HuH-7 (cell line): ENCODE measurements at regions not wholly inside any gene's neighbourhood (a gene's known extent, or its start where the extent isn't known, plus 50 kb on each side); places are given as distances from the start of the nearest gene placed in this dataset.

ENCODE experiments used
- DNase-seq: peaks from one replicate; pipeline ENCODE4 v3.0.0; 2011; ENCODE audit warnings: low spot score

DNA sequence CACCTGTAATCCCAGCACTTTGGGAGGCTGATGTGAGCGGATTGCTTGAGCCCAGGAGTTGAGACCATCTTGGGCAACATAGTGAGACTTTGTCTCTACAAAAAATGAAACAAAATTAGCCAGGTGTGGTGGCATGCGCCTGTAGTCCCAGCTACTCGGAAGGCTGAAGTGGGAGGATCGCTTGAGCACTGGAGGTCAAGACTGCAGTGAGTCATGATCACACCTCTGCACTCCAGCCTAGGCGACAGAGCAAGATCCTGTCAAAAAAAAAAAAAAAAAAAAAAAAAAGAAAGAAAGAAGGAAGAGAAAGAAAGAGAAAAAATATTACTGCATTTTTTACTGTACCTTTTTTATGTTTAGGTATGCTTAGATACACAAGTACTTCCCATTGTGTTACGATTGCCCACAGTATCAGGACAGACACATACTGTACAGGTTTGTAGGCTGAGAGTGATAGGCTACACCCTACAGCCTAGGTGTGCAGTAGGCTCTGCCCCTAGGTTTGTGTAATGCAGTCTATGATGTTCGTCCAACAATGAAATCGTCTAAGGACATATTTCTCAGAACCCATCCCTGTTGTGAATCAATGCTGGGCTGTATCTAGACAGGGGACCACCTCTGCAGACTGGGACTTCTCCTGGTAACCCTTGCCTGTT lies 160.4 kb upstream of the PWP1 start:
- DNase-seq: no peak

DNA sequence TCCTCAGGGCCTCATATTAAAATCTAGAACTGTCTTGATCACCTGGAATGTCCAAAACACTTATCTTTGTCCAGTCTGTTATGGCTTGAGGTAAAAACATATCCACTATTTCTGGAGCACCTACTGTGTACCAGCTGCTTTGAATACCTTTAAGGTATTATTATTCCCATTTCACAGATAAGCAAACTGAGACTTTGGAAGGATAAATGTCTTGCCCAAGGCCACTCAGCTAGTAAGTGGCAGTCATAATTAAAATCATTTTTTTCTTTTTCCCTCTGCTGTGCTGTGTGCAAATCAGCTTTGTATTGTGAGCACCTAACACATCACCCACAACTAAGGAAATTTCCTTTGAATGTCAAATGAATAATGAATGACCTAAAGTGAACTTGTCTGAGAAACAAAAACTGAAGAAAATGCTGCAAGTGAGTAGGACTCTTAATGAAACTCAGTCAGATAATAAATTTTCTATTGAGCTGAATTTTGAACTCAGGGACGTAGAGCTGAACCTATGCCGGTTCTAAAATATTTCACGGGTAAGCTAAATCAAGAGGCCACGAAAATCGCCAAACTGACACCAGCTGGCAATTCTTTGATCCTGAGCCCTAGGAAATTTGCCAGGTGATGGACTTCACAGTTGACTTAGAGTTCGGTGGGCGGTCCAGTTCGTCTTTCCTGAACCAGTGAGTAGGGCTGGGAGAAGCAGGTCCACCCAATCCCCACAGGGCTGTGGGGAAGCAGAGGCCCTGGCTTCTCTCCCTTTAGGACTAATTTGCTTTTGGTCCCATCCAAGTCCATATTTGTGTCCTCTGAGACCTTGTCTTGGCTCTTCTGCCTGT lies 159.7 kb upstream of the PWP1 start:
- no peak for DNase-seq

DNA sequence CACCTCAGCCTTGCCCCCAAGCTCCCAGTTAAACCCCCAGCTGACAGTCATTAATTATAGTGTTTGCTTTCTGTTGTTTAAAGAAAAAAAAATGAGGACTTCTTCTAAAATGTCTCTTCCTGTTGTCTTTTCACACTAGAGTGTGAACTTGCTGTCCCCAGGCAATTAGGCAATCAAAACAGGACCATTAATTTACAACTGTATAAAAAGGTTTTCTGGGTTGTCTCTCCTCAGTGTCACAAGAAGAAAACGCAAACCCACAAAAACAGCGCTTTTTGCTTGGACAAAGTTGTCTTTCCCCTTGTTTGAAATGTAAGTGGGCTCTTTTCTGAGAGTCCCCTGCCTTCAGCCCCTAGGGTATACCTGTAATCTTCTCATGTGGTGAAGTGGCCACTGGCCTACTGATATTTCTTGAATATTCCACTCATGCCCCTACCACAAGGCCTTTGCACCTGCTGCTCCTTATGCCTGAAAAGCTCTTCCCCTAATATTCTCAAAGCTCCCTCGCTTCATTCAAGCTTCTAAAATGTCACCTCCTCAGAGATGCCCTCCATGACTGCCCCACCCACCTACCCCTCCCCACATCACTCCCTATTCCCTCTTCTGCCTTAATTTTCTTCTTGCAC lies 158.9 kb upstream of the PWP1 start:
- no peak for DNase-seq

DNA sequence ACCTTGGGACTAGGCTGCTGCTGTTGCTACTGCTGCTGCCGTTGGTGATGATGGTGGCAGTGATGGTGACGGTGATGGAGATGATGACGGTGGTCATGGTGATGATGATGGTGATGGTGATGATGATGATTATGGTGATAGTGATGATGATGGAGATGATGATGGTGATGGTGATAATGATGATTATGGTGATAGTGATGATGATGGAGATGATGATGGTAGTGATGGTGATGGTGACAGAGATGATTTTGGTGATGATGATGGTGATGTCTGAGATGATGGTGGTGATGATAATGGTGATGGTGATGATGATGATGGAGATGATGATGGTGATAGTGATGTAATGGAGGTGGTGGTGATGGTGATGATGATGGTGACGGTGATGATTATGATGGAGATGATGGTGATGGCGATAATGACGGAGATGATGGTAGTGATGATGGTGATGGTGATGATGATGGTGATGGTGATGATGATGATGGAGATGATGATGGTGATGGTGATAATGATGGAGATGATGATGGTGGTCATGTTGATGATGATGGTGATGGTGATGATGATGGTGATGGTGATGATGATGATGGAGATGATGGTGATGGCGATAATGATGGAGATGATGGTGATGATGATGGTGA lies 156.8 kb upstream of the PWP1 start:
- no peak for DNase-seq

DNA sequence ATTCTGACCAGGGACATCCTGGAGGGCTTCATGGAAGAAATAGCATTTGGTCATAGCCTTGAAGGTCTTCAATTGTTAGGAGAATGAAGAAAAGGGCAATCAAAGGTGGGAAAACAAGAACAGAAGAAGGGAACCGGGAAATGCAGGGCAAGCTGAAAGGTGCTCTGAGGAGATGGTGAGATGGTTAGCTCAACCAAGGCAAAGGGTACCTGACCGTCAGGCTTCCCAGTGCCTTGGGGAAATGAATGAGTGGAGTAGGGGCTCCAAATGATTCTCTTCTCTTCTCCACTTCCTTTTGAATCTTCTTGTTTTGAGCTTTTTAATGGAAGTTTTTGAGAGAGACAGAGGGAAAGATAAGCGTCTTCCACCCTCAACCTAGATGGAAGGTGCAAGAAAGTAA lies 155.6 kb upstream of the PWP1 start:
- DNase-seq: no peak

DNA sequence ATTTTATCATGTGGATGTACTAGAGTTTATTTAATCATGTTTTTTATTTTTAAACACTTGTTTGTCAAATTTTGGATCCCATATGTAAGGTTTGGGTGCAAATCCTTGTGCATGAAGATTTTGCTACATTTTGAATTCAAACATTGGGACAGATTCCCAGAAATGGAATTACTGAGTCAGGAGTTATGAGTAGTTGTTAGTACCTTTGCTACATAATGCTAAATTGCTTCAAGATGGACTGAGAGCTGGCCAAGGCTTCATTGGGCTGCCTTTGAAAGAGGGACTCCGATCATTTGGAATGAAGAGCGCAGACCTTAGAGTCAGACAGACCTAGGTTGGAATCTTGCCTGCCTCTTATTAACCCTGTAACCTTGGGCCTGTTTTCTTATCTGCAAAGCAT lies 154.9 kb upstream of the PWP1 start:
- DNase-seq: no peak

DNA sequence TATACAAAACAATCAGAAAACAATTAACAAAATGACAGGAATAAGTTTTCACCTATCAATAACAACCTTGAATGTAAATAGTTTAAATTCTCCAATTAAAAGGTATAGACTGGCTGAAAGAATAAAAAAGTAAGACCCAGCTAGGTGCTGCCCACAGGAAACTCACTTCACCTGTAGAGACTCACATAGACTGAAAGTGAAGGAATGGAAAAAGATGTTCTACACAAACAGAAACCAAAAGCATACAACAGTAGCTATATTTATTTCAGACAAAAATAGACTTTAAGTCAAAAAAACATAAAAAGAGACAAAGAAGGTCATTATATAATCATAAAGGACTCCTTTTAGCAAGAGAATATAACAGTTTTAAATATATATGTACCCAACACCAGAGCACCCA lies 152.4 kb upstream of the PWP1 start:
- no peak for DNase-seq

DNA sequence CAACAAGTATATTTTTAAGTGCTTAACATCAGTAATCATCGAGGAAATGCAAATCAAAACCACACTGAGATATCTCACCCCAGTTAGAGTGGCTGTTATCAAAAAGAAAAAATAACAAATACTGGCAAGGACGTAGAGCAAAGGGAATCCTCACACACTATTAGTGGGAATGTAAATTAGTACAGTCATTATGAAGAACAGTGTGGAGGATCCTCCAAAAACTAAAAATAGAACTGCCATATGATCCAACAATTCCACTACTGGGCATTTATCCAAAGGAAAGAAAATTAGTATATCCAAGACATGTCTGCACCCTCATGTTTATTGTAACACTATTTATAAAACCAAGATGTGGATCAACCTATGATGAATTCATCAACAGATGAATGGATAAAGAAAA lies 149.0 kb upstream of the PWP1 start:
- DNase-seq: no peak

DNA sequence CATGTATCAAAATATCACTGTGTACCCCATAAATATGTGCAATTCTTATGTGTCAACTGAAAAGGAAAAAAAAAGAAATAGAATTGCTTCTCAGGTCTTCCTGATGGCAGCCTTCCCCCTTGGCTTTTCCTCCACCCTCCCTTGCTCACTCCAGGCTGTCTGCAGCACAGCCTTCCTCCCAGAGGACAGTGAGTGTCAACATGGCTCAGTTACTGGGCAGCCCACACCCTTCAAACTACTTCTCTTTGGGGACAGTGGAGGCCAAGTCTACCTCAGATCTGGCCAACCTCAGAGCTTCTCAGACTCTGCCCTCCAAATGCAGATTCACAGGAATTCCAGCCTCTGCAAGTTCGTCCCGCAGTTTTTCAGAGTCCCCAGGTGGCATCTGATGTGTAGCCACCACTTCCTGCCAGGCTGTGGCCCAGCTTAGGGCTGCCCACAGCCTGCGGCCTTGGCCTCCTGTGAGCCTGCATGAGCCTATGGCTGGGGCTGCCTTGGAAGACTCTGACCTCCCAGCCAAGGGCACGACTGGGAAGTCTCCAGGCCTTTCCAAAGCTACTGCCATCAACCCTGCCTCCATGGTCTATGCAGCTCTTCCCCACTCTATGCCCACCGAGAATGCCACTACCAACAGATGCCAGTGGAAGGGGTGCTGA lies 148.0 kb upstream of the PWP1 start:
- DNase-seq: no peak

DNA sequence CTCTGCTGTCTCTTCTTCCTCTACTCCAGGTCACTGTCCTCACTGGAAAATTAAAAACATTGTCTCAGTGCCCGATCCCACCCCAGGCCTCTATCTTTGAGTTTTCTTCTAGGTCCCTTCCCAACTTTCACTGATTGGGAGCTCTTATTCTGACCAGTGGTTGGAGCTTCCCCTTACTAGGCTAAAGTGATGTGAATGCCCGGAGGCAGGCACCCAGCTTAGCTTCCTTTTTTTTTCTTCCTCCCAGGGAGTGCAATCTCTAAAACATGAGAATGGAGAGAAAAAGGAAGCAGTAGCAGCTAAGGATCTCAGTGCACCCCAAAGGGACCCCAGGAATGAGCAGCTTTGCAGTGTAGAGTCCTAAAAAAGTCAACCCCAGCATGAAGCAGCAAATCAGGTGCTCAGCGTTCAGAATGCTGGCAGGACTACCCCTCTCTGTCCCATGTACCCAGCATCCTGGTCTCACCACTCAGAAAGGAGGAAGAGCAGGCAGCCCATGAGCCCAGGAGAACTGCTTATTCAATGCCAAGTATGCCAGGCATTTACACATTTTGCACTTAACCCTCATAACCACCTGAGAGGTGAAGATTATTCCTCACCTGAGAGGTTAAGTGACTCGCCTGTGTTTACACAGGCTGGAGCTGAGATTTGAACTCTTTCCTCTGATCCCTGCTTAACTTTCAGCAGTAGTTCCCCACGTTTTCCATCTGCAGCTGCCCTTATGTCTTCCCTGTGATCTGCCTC lies 146.2 kb upstream of the PWP1 start:
- DNase-seq: no peak

DNA sequence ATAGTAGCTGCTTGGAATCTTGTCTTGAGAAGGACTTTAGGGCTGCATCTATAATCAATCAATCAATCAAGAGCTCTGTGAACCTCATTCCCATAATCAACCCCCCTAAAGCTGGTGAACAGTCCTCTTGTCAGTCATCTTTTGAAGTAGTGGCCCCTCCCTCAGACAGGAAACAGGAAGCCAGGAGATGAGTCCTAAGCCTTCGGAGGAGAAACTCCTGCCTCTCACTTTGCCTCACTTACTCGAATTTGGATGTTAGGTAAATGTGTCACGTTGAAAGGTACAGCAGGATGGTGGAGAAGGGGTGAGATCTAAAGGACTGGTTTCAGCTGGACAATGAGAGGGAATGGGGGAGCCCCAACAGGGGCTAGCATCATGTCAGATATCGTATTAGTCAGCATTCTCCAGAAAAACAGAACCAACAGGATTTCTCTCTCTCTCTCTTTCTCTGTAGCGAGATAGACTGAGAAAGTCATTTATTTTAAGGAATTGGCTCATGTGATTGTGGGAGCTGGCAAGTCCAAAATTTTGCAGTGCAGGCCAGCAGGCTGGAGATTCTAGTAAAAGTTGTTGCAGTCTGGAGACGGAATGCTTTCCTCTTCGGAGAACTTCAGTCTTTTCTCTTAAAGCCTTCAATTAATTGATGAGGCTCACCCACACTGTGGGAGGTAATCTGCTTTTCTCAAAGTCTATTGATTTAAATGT lies 144.4 kb upstream of the PWP1 start:
- DNase-seq: no peak

DNA sequence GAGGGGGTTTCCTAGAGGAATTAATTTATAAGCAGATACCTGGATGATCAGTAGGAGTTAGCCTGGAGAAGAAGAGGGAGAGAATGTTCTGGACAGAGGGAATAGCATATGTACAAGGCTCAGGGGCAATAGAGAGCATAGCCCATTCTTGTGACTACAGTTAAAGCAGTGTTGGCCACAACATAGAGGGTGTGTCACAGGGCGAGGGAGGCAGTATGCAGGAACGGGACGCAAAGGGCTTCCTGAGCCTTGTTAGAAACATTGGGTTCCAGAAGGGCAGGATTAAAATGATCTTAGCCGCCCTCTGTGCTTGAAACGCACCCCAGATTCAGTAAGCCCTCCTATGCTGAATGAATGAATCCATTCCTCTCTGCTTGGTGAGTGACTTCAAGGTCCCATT lies 142.2 kb upstream of the PWP1 start:
- DNase-seq: no peak

DNA sequence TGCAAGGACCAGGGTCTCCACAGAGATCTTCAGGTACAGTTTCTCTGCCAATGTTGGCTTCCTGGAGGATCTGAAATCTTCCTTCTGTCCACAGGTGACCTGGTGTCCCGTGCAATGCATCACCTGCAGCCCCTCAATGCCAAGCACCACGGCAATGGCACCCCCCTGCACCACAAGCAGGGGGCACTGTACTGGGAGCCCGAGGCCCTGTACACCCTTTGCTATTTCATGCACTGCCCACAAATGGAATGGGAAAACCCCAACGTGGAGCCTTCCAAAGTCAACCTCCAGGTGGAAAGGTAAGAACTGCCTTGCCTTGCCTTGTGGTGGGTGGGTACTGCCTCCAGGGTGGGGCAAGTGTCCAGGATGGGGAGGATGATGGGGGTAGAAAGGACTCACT lies 141.8 kb upstream of the PWP1 start:
- no peak for DNase-seq

DNA sequence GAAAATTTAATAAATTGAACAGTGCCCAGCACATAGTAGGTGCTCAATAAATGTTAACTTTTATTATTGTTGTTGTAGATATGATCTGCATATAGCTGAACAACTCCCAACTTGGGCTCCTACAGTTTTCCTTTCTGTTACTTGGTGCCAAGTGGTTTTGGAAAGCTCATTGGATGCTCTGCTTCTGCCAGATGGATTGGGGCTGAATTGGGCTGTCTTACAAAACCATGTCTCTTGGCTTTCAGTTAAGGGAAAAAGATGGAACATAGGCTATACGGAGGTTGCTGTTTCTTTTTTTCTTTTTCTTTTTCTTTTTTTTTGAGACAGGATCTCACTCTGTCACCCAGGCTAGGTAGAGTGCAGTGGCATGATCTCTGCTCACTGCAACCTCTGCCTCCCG lies 140.7 kb upstream of the PWP1 start:
- DNase-seq: no peak

DNA sequence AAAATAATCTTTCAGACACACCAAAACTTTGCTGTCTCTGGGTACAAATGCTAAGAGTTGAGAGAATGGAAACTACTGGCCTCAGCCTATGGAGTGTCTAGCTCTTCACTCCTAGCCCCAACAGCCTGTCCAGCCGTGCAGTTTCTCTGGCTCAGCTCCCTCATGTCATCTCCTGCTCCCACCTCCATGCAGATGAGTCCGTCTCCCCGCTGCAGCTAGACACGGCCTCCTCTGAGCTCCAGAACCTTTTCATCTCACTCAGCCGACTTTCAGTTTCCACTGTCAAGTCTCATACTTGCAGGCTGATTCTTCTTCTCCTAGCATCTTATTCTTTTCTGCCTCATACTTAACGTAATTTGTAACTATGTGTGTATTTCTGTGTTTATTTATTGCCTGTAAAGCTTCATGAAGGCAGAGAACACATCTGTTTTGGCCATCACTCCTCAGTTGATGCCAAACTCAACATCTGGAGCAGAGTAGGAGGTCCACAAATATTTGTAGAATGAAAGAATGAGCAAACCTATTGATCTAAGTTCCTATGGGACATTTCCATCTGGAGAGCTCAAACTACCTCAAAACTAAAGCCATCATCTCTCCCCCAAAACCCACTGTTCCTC lies 139.8 kb upstream of the PWP1 start:
- no peak for DNase-seq

DNA sequence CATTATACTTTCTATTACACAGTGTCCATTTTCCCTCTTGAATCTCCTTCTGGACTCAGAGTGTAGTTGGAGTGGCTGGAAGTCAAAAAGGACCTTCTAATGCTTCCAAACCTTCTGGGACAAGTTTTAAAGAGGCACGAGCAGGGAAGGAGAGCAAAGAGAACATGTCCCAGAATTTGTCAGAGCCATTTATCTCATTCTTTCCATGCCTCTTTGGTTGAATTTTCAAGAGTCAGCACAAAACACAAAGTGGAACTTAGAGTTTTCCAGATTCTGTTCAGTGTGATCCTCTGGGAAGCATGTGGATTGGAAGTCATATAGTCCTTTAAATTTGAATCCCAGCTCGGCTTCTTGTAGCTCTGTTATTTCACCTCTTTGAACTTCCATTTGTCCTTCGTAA lies 138.2 kb upstream of the PWP1 start:
- DNase-seq: no peak

DNA sequence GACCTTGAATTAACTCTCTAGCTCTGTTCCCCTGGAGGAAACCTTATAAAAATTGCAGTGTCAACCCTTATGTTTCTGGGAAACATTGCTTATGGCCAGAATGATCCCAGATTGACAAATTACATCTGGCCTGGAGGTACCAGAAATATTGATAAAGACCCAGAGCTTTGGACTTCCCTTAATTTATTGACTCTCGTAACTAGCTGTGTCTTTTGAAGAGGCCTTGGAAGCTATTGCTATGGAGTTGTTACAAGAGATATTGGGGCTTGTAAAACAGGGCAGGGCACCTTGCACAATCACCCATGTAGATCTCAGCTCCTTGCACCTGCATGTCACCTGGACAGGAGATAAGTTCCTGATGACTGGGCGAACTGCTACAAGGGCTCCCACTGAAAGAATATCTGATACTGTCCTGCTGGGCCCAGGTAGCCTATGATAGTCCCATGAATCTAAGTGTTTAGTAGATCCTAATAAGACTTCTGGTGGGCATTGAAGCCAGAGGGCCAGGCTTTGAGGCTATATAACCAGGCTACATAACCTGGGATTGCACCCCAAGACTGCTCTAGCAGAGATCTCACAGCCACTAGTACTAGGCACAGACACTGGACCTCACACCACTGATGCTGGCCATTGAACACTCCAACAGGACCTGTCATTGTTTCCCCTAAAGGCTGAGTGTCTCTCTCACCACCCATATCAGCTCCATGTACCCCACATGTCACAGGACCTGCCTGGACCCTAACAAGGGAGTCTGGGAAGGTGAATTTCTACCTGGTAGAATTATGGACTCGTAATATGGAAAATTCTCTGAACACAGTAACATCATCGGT lies 135.7 kb upstream of the PWP1 start:
- DNase-seq: no peak

DNA sequence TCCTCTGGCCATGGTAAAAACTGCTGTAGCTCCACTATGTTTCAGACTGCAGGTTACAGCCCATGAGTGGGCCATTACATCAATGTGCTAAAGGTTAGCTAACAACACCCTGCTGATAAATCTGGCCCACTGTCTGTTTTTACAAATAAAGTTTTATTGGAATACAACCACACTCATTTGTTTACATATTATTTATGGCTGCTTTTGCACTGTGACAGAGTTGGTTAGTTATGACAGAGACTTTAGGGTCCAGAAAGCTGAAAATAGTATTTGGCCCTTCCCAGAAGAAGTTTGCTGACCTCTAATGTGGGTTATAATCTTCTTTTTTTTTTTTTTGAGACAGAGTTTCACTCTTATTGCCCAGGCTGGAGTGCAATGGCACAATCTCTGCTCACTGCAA lies 134.2 kb upstream of the PWP1 start:
- no peak for DNase-seq

DNA sequence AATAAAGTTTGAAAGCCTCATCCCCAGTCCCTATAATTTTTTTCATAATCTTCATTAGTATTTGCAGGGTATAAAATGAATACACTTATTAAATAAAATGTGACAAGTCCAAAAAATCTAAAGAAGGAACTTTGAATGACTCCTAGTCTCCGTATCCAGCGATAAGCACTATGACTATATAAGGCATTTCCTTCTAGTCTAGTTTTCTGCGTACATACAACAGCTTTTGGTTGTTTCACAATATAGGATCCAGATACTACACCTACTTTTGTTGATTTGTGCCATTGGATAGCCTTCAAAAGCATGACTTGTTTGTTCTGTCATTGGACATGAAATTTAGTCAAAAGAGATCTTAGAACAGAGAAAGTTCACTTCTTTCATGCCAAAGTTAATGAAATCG lies 133.3 kb upstream of the PWP1 start:
- DNase-seq: no peak
